GM19467 (cell line): ENCODE measurements at regions not wholly inside any gene's neighbourhood (a gene's known extent, or its start where the extent isn't known, plus 50 kb on each side); places are given as distances from the start of the nearest gene placed in this dataset.
"Not testable (repeated sequence)": the region's sequence is repeated elsewhere in the genome, so short reads cannot be mapped to it uniquely, and the experiment has no call there.

Source experiments
- ATAC-seq: cut with Tn5 transposase; IDR thresholded peaks from one replicate; pipeline ENCODE4 v1.9.1; 2021; ENCODE audit warnings: mild to moderate bottlenecking, moderate library complexity; ENCODE audit not compliant: unreplicated experiment

- no peak for ATAC-seq
These were observed 519.6 kb downstream of the DOK5 start for GRCh38 chr20:54995011-54995410.

- ATAC-seq, result no peak
These were observed 509.7 kb downstream of the DOK5 start for GRCh38 chr20:54985091-54985490.

DNA sequence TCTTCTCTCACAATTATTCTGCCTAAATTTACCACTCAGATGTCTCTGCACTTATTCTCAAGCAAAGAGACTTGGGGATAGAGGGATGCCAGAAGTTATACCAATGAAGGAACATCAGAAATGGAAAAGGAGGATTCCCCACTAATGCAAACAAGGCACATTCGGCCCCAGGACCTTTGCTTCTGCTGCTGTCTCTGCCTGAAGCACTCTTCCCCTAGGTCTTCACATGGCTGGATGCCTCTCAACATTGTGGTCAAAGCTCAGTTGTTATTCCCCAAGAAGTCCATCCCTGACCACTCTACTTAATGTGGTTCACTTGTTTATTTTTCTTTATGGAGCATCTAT, 508.7 kb downstream of the DOK5 start:
- no peak for ATAC-seq

DNA sequence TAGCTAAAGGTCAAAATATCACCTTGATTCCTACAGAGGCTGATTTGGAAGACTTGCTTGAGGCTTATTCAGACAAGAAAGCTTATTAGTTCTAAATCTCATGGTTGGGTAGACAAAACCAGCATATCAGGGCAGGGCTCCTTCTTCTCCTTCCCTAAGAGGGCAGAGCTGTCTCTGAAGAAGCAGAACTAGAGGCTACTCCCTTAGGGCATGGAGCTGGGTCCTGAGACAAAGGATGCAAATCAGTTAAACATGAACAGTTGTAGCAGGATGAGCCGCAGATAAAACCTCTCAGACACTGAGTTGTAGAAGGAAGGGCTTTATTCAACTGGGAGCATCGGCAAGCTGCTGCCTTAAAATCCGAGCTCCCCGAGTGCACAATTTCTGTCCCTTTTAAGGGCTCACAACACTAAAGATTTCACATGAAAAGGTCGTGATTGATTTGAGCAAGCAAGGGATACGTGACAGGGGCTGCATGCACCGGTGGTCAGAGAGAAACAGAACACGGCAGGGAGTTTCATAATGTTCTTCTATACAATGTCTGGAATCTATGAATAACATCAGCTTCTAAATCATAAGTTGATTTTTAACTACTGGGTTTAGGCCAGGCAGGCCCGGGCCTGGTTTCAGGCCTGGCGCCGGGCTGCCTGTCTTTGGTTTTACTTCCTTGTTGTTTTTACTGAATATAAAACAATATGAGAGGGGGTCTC, 508.2 kb downstream of the DOK5 start:
- ATAC-seq, result not testable (repeated sequence)

- no peak for ATAC-seq
These were observed 505.8 kb downstream of the DOK5 start for GRCh38 chr20:54981175-54981574.

DNA sequence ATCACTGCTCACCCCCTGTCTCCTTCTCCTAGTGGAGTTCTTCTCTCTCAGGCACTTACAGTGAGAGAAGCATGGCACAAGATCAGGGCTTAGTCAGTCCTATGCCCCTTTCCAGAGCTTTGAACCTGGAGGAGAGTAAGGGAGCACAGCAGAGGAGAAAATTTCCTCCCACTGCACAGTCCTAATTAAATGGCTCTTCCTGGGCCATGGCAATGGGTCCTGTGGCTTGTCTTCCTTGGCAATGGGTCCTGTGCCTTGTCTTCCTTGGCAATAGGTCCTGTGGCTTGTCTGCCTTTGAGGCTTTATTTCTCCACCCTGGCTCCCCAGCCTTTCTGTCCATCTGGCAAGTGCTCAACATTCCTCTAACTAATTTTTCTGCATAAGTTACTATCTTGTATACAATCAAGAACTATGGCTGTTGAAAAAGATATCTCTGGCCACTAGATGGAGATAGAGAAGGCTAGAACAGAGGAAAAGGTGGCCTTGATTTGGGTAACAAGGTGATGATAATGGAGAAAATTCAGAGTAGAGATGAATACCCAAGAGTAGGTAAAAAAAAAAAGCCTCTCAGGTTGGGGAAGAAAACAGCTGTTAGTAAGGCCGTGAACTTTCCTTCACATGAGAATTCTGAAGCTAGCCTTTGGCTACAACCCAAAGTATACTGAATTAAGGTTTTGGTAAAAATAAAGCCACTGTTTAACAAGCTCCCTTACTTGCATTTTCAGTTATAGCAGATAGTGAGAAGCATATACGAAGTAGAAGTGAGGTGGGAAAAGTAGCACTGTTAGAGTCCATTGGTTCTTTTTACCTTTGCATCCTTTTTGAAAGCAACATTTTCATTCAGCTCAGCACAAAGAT, 504.9 kb downstream of the DOK5 start:
- peak; percentile 63 for ATAC-seq

DNA sequence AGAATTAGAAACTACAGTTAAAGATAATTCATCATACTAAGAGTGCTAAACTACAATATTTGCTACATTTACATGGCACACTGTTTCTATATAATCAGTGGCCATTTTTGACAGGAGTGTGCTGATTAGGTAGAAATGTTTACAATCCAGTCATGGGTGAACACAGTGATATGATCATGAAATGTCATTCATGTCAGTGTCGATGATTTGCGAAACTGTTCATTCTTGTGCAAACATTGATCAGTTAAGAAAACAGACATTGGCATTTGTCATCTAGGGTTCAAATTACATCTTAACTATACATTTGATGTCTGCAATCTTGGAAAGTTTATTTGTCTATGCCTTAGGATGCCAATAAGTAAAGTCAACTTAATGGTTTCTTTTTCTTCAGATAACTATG, 474.9 kb downstream of the DOK5 start:
- ATAC-seq, result no peak

- ATAC-seq, result no peak
These were observed 466.3 kb downstream of the DOK5 start for GRCh38 chr20:54941666-54942065.

- ATAC-seq, result no peak
These were observed 465.1 kb downstream of the DOK5 start for GRCh38 chr20:54940522-54940921.

GRCh38 chr20:54938707-54939106, 463.3 kb downstream of the DOK5 start:
- ATAC-seq, result no peak

DNA sequence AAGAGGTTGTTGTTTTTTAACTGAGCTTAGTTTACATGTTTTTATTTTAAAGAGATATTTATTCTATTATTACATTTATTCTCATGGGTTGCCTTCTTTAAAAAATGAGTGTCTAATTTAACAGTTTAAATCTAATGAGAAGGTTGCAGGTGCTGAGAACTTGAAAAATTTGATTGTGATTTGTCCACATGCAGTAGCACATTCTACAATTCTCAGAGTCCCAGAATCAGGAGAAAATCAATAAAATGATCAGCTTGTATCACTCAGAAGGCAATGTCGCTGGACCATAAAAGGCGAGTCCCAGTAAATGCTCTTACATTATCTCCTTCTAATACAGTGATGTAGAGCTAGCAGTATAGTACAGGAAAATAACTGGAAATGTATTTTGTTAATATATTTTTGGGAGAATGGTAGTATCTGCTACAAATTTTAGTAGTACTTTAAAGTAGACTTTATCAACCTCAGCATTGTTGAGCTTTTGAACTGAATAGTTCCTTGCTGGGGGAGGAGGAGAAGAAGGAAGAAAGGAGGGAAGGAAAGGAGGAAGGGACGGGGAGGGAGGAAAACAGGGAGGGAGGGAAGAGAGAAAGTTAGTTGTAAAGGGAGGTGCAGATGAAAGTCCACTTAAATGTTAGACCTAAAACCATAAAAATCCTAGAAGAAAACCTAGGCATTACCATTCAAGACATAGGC, 458.0 kb downstream of the DOK5 start:
- ATAC-seq, result no peak

- no peak for ATAC-seq
These were observed 453.8 kb downstream of the DOK5 start for GRCh38 chr20:54929191-54929590.

- ATAC-seq, result no peak
These were observed 453.2 kb downstream of the DOK5 start for GRCh38 chr20:54928564-54928963.

GRCh38 chr20:54922636-54923035, 447.2 kb downstream of the DOK5 start:
- no peak for ATAC-seq

- no peak for ATAC-seq
These were observed 446.7 kb downstream of the DOK5 start for GRCh38 chr20:54922096-54922495.

DNA sequence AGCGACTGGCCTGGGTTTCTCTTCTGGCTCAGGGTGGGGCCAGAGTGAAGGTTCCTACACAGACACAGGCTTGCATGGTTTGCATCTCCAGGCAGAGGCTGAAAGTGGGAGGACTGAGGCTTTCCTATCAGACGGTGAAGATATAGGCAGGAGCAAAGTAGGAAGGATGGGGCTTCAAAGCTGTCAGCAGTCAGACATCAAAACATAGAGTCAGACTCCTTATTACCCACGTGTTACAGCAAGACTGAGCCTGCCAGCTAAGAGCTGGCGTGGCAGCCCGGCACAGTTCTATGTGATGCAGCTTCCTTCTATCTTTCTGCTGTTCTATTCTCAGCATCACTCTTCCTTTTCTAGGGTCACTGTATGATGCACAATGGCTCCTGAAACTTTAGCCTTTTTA, 445.1 kb downstream of the DOK5 start:
- ATAC-seq, result no peak

DNA sequence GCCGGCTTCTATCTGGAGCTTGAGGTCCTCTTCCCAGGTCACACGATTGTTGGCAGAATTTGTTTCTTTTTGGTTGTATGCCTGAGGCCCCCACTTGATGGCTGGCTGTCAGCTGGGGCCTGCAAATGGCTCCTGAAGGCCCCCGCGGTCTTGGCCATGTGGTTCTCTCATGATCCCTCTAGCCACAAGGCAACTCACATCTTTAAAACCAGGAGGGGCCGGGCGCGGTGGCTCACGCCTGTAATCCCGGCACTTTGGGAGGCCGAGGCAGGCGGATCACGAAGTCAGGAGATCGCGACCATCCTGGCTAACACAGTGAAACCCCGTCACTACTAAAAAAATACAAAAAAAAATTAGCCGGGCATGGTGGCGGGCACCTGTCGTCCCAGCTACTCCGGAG, 443.6 kb downstream of the DOK5 start:
- ATAC-seq, result not testable (repeated sequence)

GRCh38 chr20:54914995-54915394, 439.6 kb downstream of the DOK5 start:
- no peak for ATAC-seq

DNA sequence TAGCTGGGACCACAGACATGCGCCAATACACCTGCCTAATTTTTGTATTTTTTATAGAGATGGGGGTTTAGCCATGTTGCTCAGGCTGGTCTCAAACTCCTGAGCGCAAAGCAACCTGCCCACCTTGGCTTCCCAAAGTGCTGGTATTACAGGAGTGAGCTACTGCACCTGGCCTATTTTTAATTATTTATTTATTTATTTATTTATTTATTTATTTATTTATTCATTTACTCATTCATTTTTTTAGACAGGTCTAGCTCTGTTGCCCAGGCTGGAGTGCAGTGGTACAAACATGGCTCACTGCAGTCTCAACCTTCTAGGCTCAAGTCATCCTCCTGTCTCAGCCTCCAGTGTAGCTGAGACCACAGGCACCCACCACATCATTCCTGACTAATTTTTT, 434.3 kb downstream of the DOK5 start:
- ATAC-seq, result no peak

GRCh38 chr20:54906134-54906533, 430.7 kb downstream of the DOK5 start:
- not testable (repeated sequence) for ATAC-seq

DNA sequence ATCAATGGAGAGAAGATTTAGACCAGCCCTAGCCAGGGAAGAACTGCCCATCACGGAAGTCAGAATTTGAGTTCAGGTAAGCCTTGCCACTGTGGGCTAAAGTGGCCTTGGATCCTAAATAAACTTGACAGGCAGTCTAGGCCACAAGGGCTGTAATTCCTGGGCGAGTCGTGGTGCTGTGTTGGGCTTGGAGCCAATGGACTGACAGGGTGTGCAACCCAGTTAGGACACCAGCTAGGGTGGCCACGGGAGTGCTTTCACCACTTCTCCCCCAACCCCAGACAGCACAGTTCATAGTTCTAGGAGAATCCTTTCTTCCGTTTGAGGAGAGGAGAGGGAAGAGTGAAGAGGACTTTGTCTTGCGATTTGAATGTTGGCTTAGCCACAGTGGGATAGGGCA, 422.4 kb downstream of the DOK5 start:
- no peak for ATAC-seq

- ATAC-seq, result no peak
These were observed 416.5 kb downstream of the DOK5 start for GRCh38 chr20:54891907-54892306.
